ENCODE measurements at regions not wholly inside any gene's neighbourhood (a gene's known extent, or its start where the extent isn't known, plus 50 kb on each side); places are given as distances from the start of the nearest gene placed in this dataset.

GRCh38 chr5:45089870-45090269 lies 281.1 kb downstream of the MRPS30 start:
- no peak for TF ChIP-seq CTCF (IDR thresholded peaks at IDR 0.05; ENCODE audit: unreplicated experiment in 3 of 3)
- no peaks in the 10 kb centered on the region for H3K36me3 Mint-ChIP-seq (ENCODE audit: low read depth)
- no peaks in the 10 kb centered on the region for H3K4me1 Mint-ChIP-seq
- H3K27me3 Mint-ChIP-seq (ENCODE audit: low read depth): no peaks in the 10 kb centered on the region
- no peak overlapping the region for H3K27ac Mint-ChIP-seq
- no peak overlapping the region for H3K4me3 Mint-ChIP-seq
- no peaks in the 10 kb centered on the region for H3K9me3 Mint-ChIP-seq

GRCh38 chr5:45093377-45093776 lies 284.6 kb downstream of the MRPS30 start:
- Mint-ChIP-seq H3K9me3 (no peaks in the 10 kb centered on the region), H3K36me3 (ENCODE audit: low read depth) (no peaks in the 10 kb centered on the region), H3K4me1 (no peaks in the 10 kb centered on the region), H3K4me3 (no peak overlapping the region), H3K27ac (no peak overlapping the region), H3K27me3 (ENCODE audit: low read depth) (no peaks in the 10 kb centered on the region)
- no peak for TF ChIP-seq CTCF (IDR thresholded peaks at IDR 0.05; ENCODE audit: unreplicated experiment in 3 of 3)

GRCh38 chr5:45094876-45095440 lies 286.2 kb downstream of the MRPS30 start:
- Mint-ChIP-seq H3K9me3 (no peaks in the 10 kb centered on the region), H3K27me3 (ENCODE audit: low read depth) (no peaks in the 10 kb centered on the region), H3K4me1 (no peaks in the 10 kb centered on the region), H3K27ac (no peak overlapping the region), H3K36me3 (ENCODE audit: low read depth) (no peaks in the 10 kb centered on the region), H3K4me3 (no peak overlapping the region)
- no peak for TF ChIP-seq CTCF (IDR thresholded peaks at IDR 0.05; ENCODE audit: unreplicated experiment in 3 of 3)

- TF ChIP-seq CTCF (IDR thresholded peaks at IDR 0.05; ENCODE audit: unreplicated experiment in 3 of 3): no peak
- Mint-ChIP-seq H3K4me1 (no peaks in the 10 kb centered on the region), H3K4me3 (no peak overlapping the region), H3K27me3 (ENCODE audit: low read depth) (no peaks in the 10 kb centered on the region), H3K27ac (no peak overlapping the region), H3K9me3 (no peaks in the 10 kb centered on the region), H3K36me3 (ENCODE audit: low read depth) (no peaks in the 10 kb centered on the region)
Measured at GRCh38 chr5:45098483-45098882, 289.7 kb downstream of the MRPS30 start.

GRCh38 chr5:45101146-45101545 lies 292.4 kb downstream of the MRPS30 start:
- no peak for TF ChIP-seq CTCF (IDR thresholded peaks at IDR 0.05; ENCODE audit: unreplicated experiment in 3 of 3)
- Mint-ChIP-seq H3K4me3 (no peak overlapping the region), H3K9me3 (no peaks in the 10 kb centered on the region), H3K27me3 (ENCODE audit: low read depth) (no peaks in the 10 kb centered on the region), H3K36me3 (ENCODE audit: low read depth) (no peaks in the 10 kb centered on the region), H3K27ac (no peak overlapping the region), H3K4me1 (no peaks in the 10 kb centered on the region)

- no peaks in the 10 kb centered on the region for H3K27me3 Mint-ChIP-seq (ENCODE audit: low read depth)
- H3K9me3 Mint-ChIP-seq: no peaks in the 10 kb centered on the region
- no peaks in the 10 kb centered on the region for H3K4me1 Mint-ChIP-seq
- no peak overlapping the region for H3K27ac Mint-ChIP-seq
- no peaks in the 10 kb centered on the region for H3K36me3 Mint-ChIP-seq (ENCODE audit: low read depth)
- no peak for TF ChIP-seq CTCF (IDR thresholded peaks at IDR 0.05; ENCODE audit: unreplicated experiment in 3 of 3)
- H3K4me3 Mint-ChIP-seq: no peak overlapping the region
Measured at GRCh38 chr5:45105491-45105994, 296.8 kb downstream of the MRPS30 start.

Data from nephron (organoid).